ENCODE measurements at regions not wholly inside any gene's neighbourhood (a gene's known extent, or its start where the extent isn't known, plus 50 kb on each side); places are given as distances from the start of the nearest gene placed in this dataset.

- Histone ChIP-seq H2AFZ (ENCODE audit: low read length) (no peak overlapping the region), H3K36me3 (ENCODE audit: control insufficient read depth in 2 of 4, insufficient read depth in 4 of 4, low read length in 3 of 4) (no peaks in the 10 kb centered on the region), H3K18ac (ENCODE audit: extremely low read depth, low read length) (no peak overlapping the region), H3K9me3 (ENCODE audit: insufficient read depth in 2 of 2, low read depth in 1 of 2, low read length in 1 of 2) (no peaks in the 10 kb centered on the region), H3K27ac (ENCODE audit: low read depth, low read length) (no peak overlapping the region), H3K56ac (replicated peaks; ENCODE audit: insufficient read length, low read depth, low read length) (no peak overlapping the region), H3K9ac (replicated peaks in 1 of 4; ENCODE audit: extremely low read depth in 1 of 4, low read depth in 3 of 4, low read length in 3 of 4) (no peak overlapping the region), H4K20me1 (replicated peaks in 1 of 2; ENCODE audit: control insufficient read depth in 1 of 2, insufficient read depth in 2 of 2, low read length in 2 of 2) (no peaks in the 10 kb centered on the region), H3K4ac (replicated peaks; ENCODE audit: insufficient read length, low read depth, low read length) (no peak overlapping the region), H3K4me1 (replicated peaks in 1 of 4; ENCODE audit: control insufficient read depth in 3 of 4, insufficient read depth in 4 of 4, low read length in 3 of 4) (no peaks in the 10 kb centered on the region), H3K79me2 (ENCODE audit: control insufficient read depth in 1 of 2, insufficient read depth in 2 of 2, low read length in 2 of 2) (no peaks in the 10 kb centered on the region), H4K8ac (ENCODE audit: extremely low read depth, insufficient read depth, low read length) (no peak overlapping the region), H3K23me2 (ENCODE audit: low read depth, low read length) (no peaks in the 10 kb centered on the region), H2BK20ac (ENCODE audit: low read length) (no peak overlapping the region), H2BK15ac (ENCODE audit: low read length) (no peak overlapping the region), H3K4me3 (ENCODE audit: extremely low read depth in 1 of 4, insufficient read depth in 2 of 4, low read depth in 3 of 4, low read length in 4 of 4) (no peak overlapping the region), H2AK5ac (ENCODE audit: low read depth, low read length) (no peak overlapping the region), H2BK12ac (ENCODE audit: low read depth, low read length) (no peak overlapping the region), H3K27me3 (replicated peaks in 1 of 4; ENCODE audit: control insufficient read depth in 3 of 4, extremely low read depth in 1 of 4, insufficient read depth in 3 of 4, low read length in 3 of 4) (no peaks in the 10 kb centered on the region), H3K23ac (ENCODE audit: insufficient read length) (no peak overlapping the region), H3K79me1 (ENCODE audit: low read depth, low read length) (no peaks in the 10 kb centered on the region), H3K4me2 (ENCODE audit: insufficient read depth in 1 of 2, low read depth in 2 of 2, low read length in 2 of 2) (no peak overlapping the region), H3K14ac (ENCODE audit: insufficient read length) (no peak overlapping the region), H2BK5ac (ENCODE audit: low read depth, low read length) (no peak overlapping the region), H4K5ac (ENCODE audit: insufficient read length, low read depth, low read length) (no peak overlapping the region), H2BK120ac (replicated peaks; ENCODE audit: low read depth, low read length) (no peak overlapping the region), H4K91ac (replicated peaks; ENCODE audit: insufficient read length, low read length) (no peak overlapping the region)
- ChIA-PET CTCF (ENCODE audit: partially characterized antibody) (no interaction called here), POLR2A (ENCODE audit: partially characterized antibody) (no interaction called here)
- TF ChIP-seq KDM5A (IDR thresholded peaks at IDR 0.05; ENCODE audit: low read length): no peak
- no peak for TF ChIP-seq SP2 (IDR thresholded peaks at IDR 0.05; ENCODE audit: low read length)
- TF ChIP-seq ATF2 (IDR thresholded peaks at IDR 0.05; ENCODE audit: low read length): no peak
- TF ChIP-seq NANOG (IDR thresholded peaks at IDR 0.05; ENCODE audit: insufficient read depth, low read depth, low read length, poor library complexity, severe bottlenecking): no peak
- no peak for TF ChIP-seq SAP30 (IDR thresholded peaks at IDR 0.05; ENCODE audit: insufficient read depth, insufficient replicate concordance, low read length)
- TF ChIP-seq YY1 (IDR thresholded peaks at IDR 0.05; ENCODE audit: low read depth, low read length): no peak
- no peak for TF ChIP-seq RXRA (IDR thresholded peaks at IDR 0.05; ENCODE audit: insufficient read depth, low read depth, low read length)
- no peak for TF ChIP-seq BCL11A (IDR thresholded peaks at IDR 0.05; ENCODE audit: low read depth in 2 of 2, low read length in 2 of 2)
- TF ChIP-seq BACH1 (IDR thresholded peaks at IDR 0.05; ENCODE audit: low read length): no peak
- TF ChIP-seq MAFK (IDR thresholded peaks at IDR 0.05; ENCODE audit: low read depth, low read length): no peak
- no peak for TF ChIP-seq CBX8 (IDR thresholded peaks at IDR 0.05; ENCODE audit: borderline replicate concordance, low read depth, low read length)
- TF ChIP-seq EGR1 (IDR thresholded peaks at IDR 0.05; ENCODE audit: borderline replicate concordance, low read depth, low read length): no peak
- no peak for TF ChIP-seq SP1 (IDR thresholded peaks at IDR 0.05; ENCODE audit: low read depth, low read length)
- no peak for TF ChIP-seq RBBP5 (IDR thresholded peaks at IDR 0.05; ENCODE audit: borderline replicate concordance, low read depth, low read length)
- FAIRE-seq (no peak), DNase-seq (ENCODE audit: low read depth in 1 of 2, low spot score in 2 of 2) (no peak)
- WGBS, 2 experiments (ENCODE audit: extremely low coverage in 1 of 2, insufficient coverage in 1 of 2, insufficient read length in 1 of 2, insufficient replicate concordance in 2 of 2, low coverage in 1 of 2, low lambda C conversion rate in 2 of 2, missing lambda C conversion rate in 1 of 2): 92% methylated on average over 10 of the region's 10 CpGs; no CpG with 5 or more reads in 1 of the 2 experiments
Observed at GRCh38 chr14:29150659-29151058, 384.1 kb downstream of the FOXG1 start.
